ENCODE measurements at regions not wholly inside any gene's neighbourhood (a gene's known extent, or its start where the extent isn't known, plus 50 kb on each side); places are given as distances from the start of the nearest gene placed in this dataset.

GRCh38 chr9:105023788-105024187, 95.8 kb upstream of the ABCA1 start:
- TF ChIP-seq CTCF (IDR thresholded peaks at IDR 0.05; ENCODE audit: unreplicated experiment) = no peak
- no peaks in the 10 kb centered on the region for H3K36me3 Mint-ChIP-seq (ENCODE audit: insufficient read depth, unreplicated experiment)
- H3K27ac Mint-ChIP-seq (ENCODE audit: unreplicated experiment) = no peak overlapping the region
- no TSS peak for BruUV-seq (replicated peaks)
- H3K4me3 Mint-ChIP-seq (ENCODE audit: low read depth, unreplicated experiment) = no peak overlapping the region
- DNase-seq = no peak
- CTCF ChIA-PET = no interaction called here
- H3K27me3 Mint-ChIP-seq (ENCODE audit: unreplicated experiment) = no peaks in the 10 kb centered on the region
- intact Hi-C loops (cut with micrococcal nuclease; ENCODE audit: unreplicated experiment) = no loop called here
- no peaks in the 10 kb centered on the region for H3K4me1 Mint-ChIP-seq (ENCODE audit: low read depth, unreplicated experiment)
- no peaks in the 10 kb centered on the region for H3K9me3 Mint-ChIP-seq (ENCODE audit: low read depth, unreplicated experiment)

- CTCF ChIA-PET = no interaction called here
- Mint-ChIP-seq H3K4me1 (ENCODE audit: low read depth, unreplicated experiment) (no peaks in the 10 kb centered on the region), H3K27ac (ENCODE audit: unreplicated experiment) (no peak overlapping the region), H3K4me3 (ENCODE audit: low read depth, unreplicated experiment) (no peak overlapping the region), H3K27me3 (ENCODE audit: unreplicated experiment) (no peaks in the 10 kb centered on the region), H3K9me3 (ENCODE audit: low read depth, unreplicated experiment) (no peaks in the 10 kb centered on the region), H3K36me3 (ENCODE audit: insufficient read depth, unreplicated experiment) (no peaks in the 10 kb centered on the region)
- no TSS peak for BruUV-seq (replicated peaks)
- intact Hi-C loops (cut with micrococcal nuclease; ENCODE audit: unreplicated experiment) = no loop called here
- no peak for DNase-seq
- TF ChIP-seq CTCF (IDR thresholded peaks at IDR 0.05; ENCODE audit: unreplicated experiment) = no peak
These were observed 96.6 kb upstream of the ABCA1 start for GRCh38 chr9:105024529-105024928.

GRCh38 chr9:105026451-105026850, 98.5 kb upstream of the ABCA1 start:
- no peak for TF ChIP-seq CTCF (IDR thresholded peaks at IDR 0.05; ENCODE audit: unreplicated experiment)
- Mint-ChIP-seq H3K36me3 (ENCODE audit: insufficient read depth, unreplicated experiment) (no peaks in the 10 kb centered on the region), H3K27ac (ENCODE audit: unreplicated experiment) (no peak overlapping the region), H3K4me3 (ENCODE audit: low read depth, unreplicated experiment) (no peak overlapping the region), H3K4me1 (ENCODE audit: low read depth, unreplicated experiment) (no peaks in the 10 kb centered on the region), H3K9me3 (ENCODE audit: low read depth, unreplicated experiment) (no peaks in the 10 kb centered on the region), H3K27me3 (ENCODE audit: unreplicated experiment) (no peaks in the 10 kb centered on the region)
- DNase-seq = no peak
- intact Hi-C loops (cut with micrococcal nuclease; ENCODE audit: unreplicated experiment) = no loop called here
- CTCF ChIA-PET = no interaction called here
- no TSS peak for BruUV-seq (replicated peaks)

GRCh38 chr9:105027084-105027483, 99.1 kb upstream of the ABCA1 start:
- no peak for DNase-seq
- H3K9me3 Mint-ChIP-seq (ENCODE audit: low read depth, unreplicated experiment) = no peaks in the 10 kb centered on the region
- no peak overlapping the region for H3K4me3 Mint-ChIP-seq (ENCODE audit: low read depth, unreplicated experiment)
- CTCF ChIA-PET = no interaction called here
- H3K27me3 Mint-ChIP-seq (ENCODE audit: unreplicated experiment) = no peaks in the 10 kb centered on the region
- H3K4me1 Mint-ChIP-seq (ENCODE audit: low read depth, unreplicated experiment) = no peaks in the 10 kb centered on the region
- intact Hi-C loops (cut with micrococcal nuclease; ENCODE audit: unreplicated experiment) = no loop called here
- no peak overlapping the region for H3K27ac Mint-ChIP-seq (ENCODE audit: unreplicated experiment)
- H3K36me3 Mint-ChIP-seq (ENCODE audit: insufficient read depth, unreplicated experiment) = no peaks in the 10 kb centered on the region
- TF ChIP-seq CTCF (IDR thresholded peaks at IDR 0.05; ENCODE audit: unreplicated experiment) = no peak
- no TSS peak for BruUV-seq (replicated peaks)

- no peaks in the 10 kb centered on the region for H3K36me3 Mint-ChIP-seq (ENCODE audit: insufficient read depth, unreplicated experiment)
- DNase-seq = no peak
- intact Hi-C loops (cut with micrococcal nuclease; ENCODE audit: unreplicated experiment) = no loop called here
- H3K4me3 Mint-ChIP-seq (ENCODE audit: low read depth, unreplicated experiment) = no peak overlapping the region
- BruUV-seq (replicated peaks) = no TSS peak
- no peak for TF ChIP-seq CTCF (IDR thresholded peaks at IDR 0.05; ENCODE audit: unreplicated experiment)
- CTCF ChIA-PET = no interaction called here
- no peak overlapping the region for H3K27ac Mint-ChIP-seq (ENCODE audit: unreplicated experiment)
- no peaks in the 10 kb centered on the region for H3K27me3 Mint-ChIP-seq (ENCODE audit: unreplicated experiment)
- H3K4me1 Mint-ChIP-seq (ENCODE audit: low read depth, unreplicated experiment) = no peaks in the 10 kb centered on the region
- no peaks in the 10 kb centered on the region for H3K9me3 Mint-ChIP-seq (ENCODE audit: low read depth, unreplicated experiment)
These were observed 102.3 kb upstream of the ABCA1 start for GRCh38 chr9:105030285-105030684.
